ENCODE measurements at regions not wholly inside any gene's neighbourhood (a gene's known extent, or its start where the extent isn't known, plus 50 kb on each side); places are given as distances from the start of the nearest gene placed in this dataset.

GRCh38 chr9:93812410-93812668 is 142.8 kb downstream of the BARX1 start:
- no peak overlapping the region for H3K4me3 ChIP-seq (ENCODE audit: low read depth, low read length)
- no peak for DNase-seq (ENCODE audit: low read depth)
- TF ChIP-seq CTCF (IDR thresholded peaks at IDR 0.05; ENCODE audit: insufficient read depth, low read depth, low read length, missing control alignments), result no peak

DNA sequence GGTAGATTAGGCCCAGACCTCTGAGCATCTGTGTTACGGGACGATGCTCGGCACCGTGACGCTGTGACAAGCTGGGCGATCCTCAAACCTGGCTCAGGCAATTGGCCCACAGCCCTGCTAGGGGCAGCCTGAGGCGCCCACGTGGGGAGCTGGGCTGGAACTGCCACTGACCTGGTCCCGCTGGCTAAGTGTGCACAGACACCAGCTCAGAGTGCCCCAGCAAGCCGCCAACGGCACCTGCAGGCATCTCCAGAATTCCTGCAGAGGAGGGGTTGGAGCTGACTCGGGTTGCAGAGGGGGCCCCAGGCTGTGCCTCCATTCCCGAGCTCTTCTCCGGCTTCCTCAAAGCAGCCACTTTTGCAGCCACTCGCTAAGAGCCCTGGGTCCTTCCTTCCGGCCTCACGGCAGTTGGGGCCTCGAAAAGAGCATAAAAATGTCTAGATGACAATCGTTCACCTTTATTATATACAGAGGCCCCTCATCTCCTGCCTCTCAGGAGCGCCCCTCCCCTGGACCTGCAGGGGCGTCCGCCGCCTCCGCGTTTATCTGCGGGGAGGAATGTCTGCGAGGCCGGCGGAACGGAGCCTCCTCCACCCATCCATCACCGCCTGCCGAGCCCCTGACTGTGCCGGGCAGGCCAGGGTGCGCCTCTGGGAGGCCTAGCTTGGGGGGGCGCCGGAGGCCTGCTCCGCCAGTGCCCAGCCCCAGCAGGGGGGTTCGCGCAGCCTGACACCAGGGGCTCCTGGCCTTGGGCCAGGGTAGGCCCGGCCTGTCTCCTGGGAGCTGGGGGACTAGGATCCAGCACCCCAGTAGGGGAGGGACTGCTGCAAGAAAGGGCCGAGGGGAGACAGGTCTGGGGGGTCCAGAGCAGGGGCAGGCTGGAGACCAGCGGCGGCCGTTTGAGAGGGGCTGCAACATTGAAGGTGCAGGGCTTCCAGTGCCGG is 144.9 kb downstream of the BARX1 start:
- no peak for DNase-seq (ENCODE audit: low read depth)
- H3K4me3 ChIP-seq (ENCODE audit: low read depth, low read length), result no peak overlapping the region
- TF ChIP-seq CTCF (IDR thresholded peaks at IDR 0.05; ENCODE audit: insufficient read depth, low read depth, low read length, missing control alignments), result no peak

DNA sequence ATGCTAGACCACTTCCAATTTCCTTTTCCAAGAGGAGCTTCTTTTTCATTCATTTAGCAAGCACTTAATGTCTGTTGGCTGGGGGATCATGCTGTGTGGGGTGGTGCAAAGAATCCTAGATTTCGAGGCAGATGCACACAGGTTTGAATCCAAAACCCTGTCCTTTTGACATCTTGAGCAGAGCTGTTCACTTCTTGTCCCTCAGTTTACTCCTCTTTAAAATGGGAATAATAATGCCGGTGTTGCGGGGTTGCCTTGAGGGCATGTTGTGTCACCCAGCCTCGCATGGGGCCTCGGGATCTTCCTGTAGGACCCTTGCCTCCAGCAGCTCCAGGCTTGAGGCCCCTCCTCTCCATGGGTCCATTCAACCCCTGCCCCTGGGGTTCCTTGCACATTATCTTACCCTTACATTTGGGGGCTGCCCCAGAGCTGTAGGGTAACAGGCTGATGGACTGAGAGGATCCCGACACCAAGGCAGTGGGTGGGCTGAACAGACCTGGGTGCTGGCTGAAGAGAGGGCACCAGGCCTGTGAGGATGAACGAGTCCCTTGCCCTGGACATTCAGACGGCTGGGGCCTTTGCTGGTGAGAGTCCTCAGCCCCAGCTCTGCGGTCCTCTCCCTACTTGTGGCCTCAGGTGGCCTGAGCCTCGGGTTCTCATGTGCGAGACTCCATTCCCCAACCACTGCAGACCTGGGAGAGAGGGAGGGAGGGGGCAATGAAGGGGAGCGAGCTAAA is 145.8 kb downstream of the BARX1 start:
- no peak for TF ChIP-seq CTCF (IDR thresholded peaks at IDR 0.05; ENCODE audit: insufficient read depth, low read depth, low read length, missing control alignments)
- DNase-seq (ENCODE audit: low read depth), result no peak
- H3K4me3 ChIP-seq (ENCODE audit: low read depth, low read length), result no peak overlapping the region

- H3K4me3 ChIP-seq (ENCODE audit: low read depth, low read length), result no peak overlapping the region
- DNase-seq (ENCODE audit: low read depth), result no peak
- TF ChIP-seq CTCF (IDR thresholded peaks at IDR 0.05; ENCODE audit: insufficient read depth, low read depth, low read length, missing control alignments), result no peak
Measured at GRCh38 chr9:93808115-93809029, 146.8 kb downstream of the BARX1 start.

GRCh38 chr9:93807166-93808074 is 147.7 kb downstream of the BARX1 start:
- H3K4me3 ChIP-seq (ENCODE audit: low read depth, low read length), result no peak overlapping the region
- TF ChIP-seq CTCF (IDR thresholded peaks at IDR 0.05; ENCODE audit: insufficient read depth, low read depth, low read length, missing control alignments), result no peak
- DNase-seq (ENCODE audit: low read depth), result no peak

Measured in GM12865 (cell line).